Ishikawa (cell line): ENCODE measurements at regions not wholly inside any gene's neighbourhood (a gene's known extent, or its start where the extent isn't known, plus 50 kb on each side); places are given as distances from the start of the nearest gene placed in this dataset.

ENCODE experiments used
- CEBPB ChIP-seq: IDR thresholded peaks from 2 replicates; pipeline ENCODE4 v1.6.1; 2012
- CREB1 ChIP-seq: IDR thresholded peaks from 2 replicates; pipeline ENCODE4 v1.6.1; 2012; ENCODE audit warnings: low read depth
- FOXM1 ChIP-seq: IDR thresholded peaks from 2 replicates; pipeline ENCODE4 v1.6.1; 2012; ENCODE audit warnings: low read depth, borderline replicate concordance
- RAD21 ChIP-seq: IDR thresholded peaks from 2 replicates; pipeline ENCODE4 v1.6.1; 2012; ENCODE audit warnings: low read depth
- TEAD4 ChIP-seq: IDR thresholded peaks from 2 replicates; pipeline ENCODE4 v1.6.1; 2012
- ZBTB7A ChIP-seq: IDR thresholded peaks from 2 replicates; pipeline ENCODE4 v1.6.1; 2012; ENCODE audit warnings: low read depth
- TF ChIP-seq, protein P1 (sequence below): IDR thresholded peaks from 2 replicates; pipeline ENCODE4 v1.6.1; 2012

GRCh38 chr18:27746241-27746640 lies 430.7 kb downstream of the CDH2 start:
- TF ChIP-seq, protein P1, sequence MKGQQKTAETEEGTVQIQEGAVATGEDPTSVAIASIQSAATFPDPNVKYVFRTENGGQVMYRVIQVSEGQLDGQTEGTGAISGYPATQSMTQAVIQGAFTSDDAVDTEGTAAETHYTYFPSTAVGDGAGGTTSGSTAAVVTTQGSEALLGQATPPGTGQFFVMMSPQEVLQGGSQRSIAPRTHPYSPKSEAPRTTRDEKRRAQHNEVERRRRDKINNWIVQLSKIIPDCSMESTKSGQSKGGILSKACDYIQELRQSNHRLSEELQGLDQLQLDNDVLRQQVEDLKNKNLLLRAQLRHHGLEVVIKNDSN = no peak
- no peak for TF ChIP-seq ZBTB7A
- TF ChIP-seq FOXM1 = no peak
- TF ChIP-seq CREB1 = no peak
- TF ChIP-seq RAD21 = no peak
- TF ChIP-seq TEAD4 = no peak
- no peak for TF ChIP-seq CEBPB
